ENCODE measurements at regions not wholly inside any gene's neighbourhood (a gene's known extent, or its start where the extent isn't known, plus 50 kb on each side); places are given as distances from the start of the nearest gene placed in this dataset.

DNA sequence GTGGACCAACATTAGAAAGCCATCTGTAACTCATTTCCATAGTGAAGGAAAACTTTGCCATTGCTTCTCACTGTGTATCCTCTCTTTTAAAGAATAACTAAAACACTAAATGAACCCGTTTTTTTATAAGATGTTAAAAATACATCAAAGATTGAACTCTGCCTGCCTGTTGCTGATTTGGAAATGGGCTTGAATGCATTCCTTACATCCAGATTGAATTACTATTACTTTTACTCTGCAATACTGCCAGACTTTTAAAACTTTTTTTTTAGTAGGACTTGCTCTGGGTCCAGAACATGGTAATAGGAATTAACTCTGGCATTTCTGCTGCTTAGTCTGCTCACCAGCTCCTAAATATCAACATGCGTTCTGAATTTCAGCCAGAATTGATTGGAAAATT is 176.8 kb upstream of the PAPPA start:
- H3K27me3 ChIP-seq (ENCODE audit: control insufficient read depth, insufficient read depth, low read length) = no peaks in the 10 kb centered on the region
- DNase-seq (ENCODE audit: low read depth, low spot score) = no peak
- H3K4me3 ChIP-seq (ENCODE audit: low read depth in 2 of 2, low read length in 2 of 2) = no peak overlapping the region
- POLR2A ChIA-PET = no interaction called here
- BruUV-seq (replicated peaks) = no TSS peak
- no peaks in the 10 kb centered on the region for H3K36me3 ChIP-seq (ENCODE audit: control insufficient read depth, insufficient read depth, low read length)
- H3K27ac ChIP-seq (ENCODE audit: low read length) = no peak overlapping the region
- no peaks in the 10 kb centered on the region for H3K4me1 ChIP-seq (ENCODE audit: control insufficient read depth, insufficient read depth, low read length)
- H3K9me3 ChIP-seq (ENCODE audit: control insufficient read depth, insufficient read depth, low read depth, low read length) = no peaks in the 10 kb centered on the region
- CTCF ChIA-PET = no interaction called here
- no peak for ATAC-seq
- in situ Hi-C loops (cut with HindIII; ENCODE audit: low pct_unique_long_range_greater_than_20kb, low sequenced_read_pairs) = no loop called here
- intact Hi-C loops (cut with micrococcal nuclease; ENCODE audit: unreplicated experiment) = no loop called here
- TF ChIP-seq, protein P1, sequence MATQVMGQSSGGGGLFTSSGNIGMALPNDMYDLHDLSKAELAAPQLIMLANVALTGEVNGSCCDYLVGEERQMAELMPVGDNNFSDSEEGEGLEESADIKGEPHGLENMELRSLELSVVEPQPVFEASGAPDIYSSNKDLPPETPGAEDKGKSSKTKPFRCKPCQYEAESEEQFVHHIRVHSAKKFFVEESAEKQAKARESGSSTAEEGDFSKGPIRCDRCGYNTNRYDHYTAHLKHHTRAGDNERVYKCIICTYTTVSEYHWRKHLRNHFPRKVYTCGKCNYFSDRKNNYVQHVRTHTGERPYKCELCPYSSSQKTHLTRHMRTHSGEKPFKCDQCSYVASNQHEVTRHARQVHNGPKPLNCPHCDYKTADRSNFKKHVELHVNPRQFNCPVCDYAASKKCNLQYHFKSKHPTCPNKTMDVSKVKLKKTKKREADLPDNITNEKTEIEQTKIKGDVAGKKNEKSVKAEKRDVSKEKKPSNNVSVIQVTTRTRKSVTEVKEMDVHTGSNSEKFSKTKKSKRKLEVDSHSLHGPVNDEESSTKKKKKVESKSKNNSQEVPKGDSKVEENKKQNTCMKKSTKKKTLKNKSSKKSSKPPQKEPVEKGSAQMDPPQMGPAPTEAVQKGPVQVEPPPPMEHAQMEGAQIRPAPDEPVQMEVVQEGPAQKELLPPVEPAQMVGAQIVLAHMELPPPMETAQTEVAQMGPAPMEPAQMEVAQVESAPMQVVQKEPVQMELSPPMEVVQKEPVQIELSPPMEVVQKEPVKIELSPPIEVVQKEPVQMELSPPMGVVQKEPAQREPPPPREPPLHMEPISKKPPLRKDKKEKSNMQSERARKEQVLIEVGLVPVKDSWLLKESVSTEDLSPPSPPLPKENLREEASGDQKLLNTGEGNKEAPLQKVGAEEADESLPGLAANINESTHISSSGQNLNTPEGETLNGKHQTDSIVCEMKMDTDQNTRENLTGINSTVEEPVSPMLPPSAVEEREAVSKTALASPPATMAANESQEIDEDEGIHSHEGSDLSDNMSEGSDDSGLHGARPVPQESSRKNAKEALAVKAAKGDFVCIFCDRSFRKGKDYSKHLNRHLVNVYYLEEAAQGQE (IDR thresholded peaks at IDR 0.05; ENCODE audit: insufficient read depth in 1 of 2, low read depth in 2 of 2, low read length in 1 of 2) = no peak
- TF ChIP-seq, protein P2, sequence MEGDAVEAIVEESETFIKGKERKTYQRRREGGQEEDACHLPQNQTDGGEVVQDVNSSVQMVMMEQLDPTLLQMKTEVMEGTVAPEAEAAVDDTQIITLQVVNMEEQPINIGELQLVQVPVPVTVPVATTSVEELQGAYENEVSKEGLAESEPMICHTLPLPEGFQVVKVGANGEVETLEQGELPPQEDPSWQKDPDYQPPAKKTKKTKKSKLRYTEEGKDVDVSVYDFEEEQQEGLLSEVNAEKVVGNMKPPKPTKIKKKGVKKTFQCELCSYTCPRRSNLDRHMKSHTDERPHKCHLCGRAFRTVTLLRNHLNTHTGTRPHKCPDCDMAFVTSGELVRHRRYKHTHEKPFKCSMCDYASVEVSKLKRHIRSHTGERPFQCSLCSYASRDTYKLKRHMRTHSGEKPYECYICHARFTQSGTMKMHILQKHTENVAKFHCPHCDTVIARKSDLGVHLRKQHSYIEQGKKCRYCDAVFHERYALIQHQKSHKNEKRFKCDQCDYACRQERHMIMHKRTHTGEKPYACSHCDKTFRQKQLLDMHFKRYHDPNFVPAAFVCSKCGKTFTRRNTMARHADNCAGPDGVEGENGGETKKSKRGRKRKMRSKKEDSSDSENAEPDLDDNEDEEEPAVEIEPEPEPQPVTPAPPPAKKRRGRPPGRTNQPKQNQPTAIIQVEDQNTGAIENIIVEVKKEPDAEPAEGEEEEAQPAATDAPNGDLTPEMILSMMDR (IDR thresholded peaks at IDR 0.05) = no peak
- TF ChIP-seq SIN3A (IDR thresholded peaks at IDR 0.05; ENCODE audit: borderline replicate concordance, insufficient read depth, low read depth, low read length) (no peak), TCF7L2 (IDR thresholded peaks at IDR 0.05; ENCODE audit: low read depth, low read length) (no peak), POLR2AphosphoS5 (IDR thresholded peaks at IDR 0.05; ENCODE audit: low read depth, low read length) (no peak)

- H3K27me3 ChIP-seq (ENCODE audit: control insufficient read depth, insufficient read depth, low read length) = no peaks in the 10 kb centered on the region
- in situ Hi-C loops (cut with HindIII; ENCODE audit: low pct_unique_long_range_greater_than_20kb, low sequenced_read_pairs) = no loop called here
- no peaks in the 10 kb centered on the region for H3K4me1 ChIP-seq (ENCODE audit: control insufficient read depth, insufficient read depth, low read length)
- intact Hi-C loops (cut with micrococcal nuclease; ENCODE audit: unreplicated experiment) = no loop called here
- no peak for TF ChIP-seq TCF7L2 (IDR thresholded peaks at IDR 0.05; ENCODE audit: low read depth, low read length)
- TF ChIP-seq POLR2AphosphoS5 (IDR thresholded peaks at IDR 0.05; ENCODE audit: low read depth, low read length) = no peak
- TF ChIP-seq, protein P2 (IDR thresholded peaks at IDR 0.05) = no peak
- TF ChIP-seq, protein P1 (IDR thresholded peaks at IDR 0.05; ENCODE audit: insufficient read depth in 1 of 2, low read depth in 2 of 2, low read length in 1 of 2) = no peak
- no peak for TF ChIP-seq SIN3A (IDR thresholded peaks at IDR 0.05; ENCODE audit: borderline replicate concordance, insufficient read depth, low read depth, low read length)
- ChIA-PET POLR2A (no interaction called here), CTCF (no interaction called here)
- no TSS peak for BruUV-seq (replicated peaks)
- DNase-seq (ENCODE audit: low read depth, low spot score) = no peak
- no peaks in the 10 kb centered on the region for H3K36me3 ChIP-seq (ENCODE audit: control insufficient read depth, insufficient read depth, low read length)
- H3K27ac ChIP-seq (ENCODE audit: low read length) = no peak overlapping the region
- H3K9me3 ChIP-seq (ENCODE audit: control insufficient read depth, insufficient read depth, low read depth, low read length) = no peaks in the 10 kb centered on the region
- ATAC-seq = no peak
- H3K4me3 ChIP-seq (ENCODE audit: low read depth in 2 of 2, low read length in 2 of 2) = no peak overlapping the region
Observed at GRCh38 chr9:115978091-115978490, 175.5 kb upstream of the PAPPA start.
